Spleen (tissue), 7 donors: ENCODE measurements at regions not wholly inside any gene's neighbourhood (a gene's known extent, or its start where the extent isn't known, plus 50 kb on each side); places are given as distances from the start of the nearest gene placed in this dataset.

Source experiments
- CTCF ChIP-seq, 11 experiments: fragments of 200-600 bp in 7 of 11; fragments of 450-650 bp in 4 of 11; sonication (generic) in 4 of 11; IDR thresholded peaks in 8 of 11; conservative IDR thresholded peaks in 3 of 11; 1 replicate in 7 of 11; 2 replicates in 4 of 11; pipeline versions ENCODE4 v1.4.0 to v1.8.0; 2016 to 2021; ENCODE audit warnings: antibody characterized with exemption in 11 of 11, inconsistent platforms in 4 of 11, mild to moderate bottlenecking in 1 of 11
- POLR2A ChIP-seq, 3 donors: fragments of 450-650 bp; IDR thresholded peaks; one replicate each; pipeline ENCODE4 v1.5.1; 2017; ENCODE audit warnings: antibody characterized with exemption in 3 of 3, mild to moderate bottlenecking in 1 of 3
- POLR2AphosphoS5 ChIP-seq, 3 donors: sonication (generic); formaldehyde crosslinking; IDR thresholded peaks; one replicate each; pipeline ENCODE4 v1.5.1; 2017; ENCODE audit warnings: antibody characterized with exemption in 3 of 3
- donor health status: DM: no; HTN: no; CAD: no; lungs with moderate emphysema.
- donor health status: DM: no; HTN: no; CAD: no.
- donor health status: DM: no; HTN: no; CAD: no.

- TF ChIP-seq CTCF (IDR thresholded peaks at IDR 0.05 in 8 of 11, conservative IDR thresholded peaks at IDR 0.05 in 3 of 11) (no peak), POLR2AphosphoS5 (IDR thresholded peaks at IDR 0.05) (no peak), POLR2A (IDR thresholded peaks at IDR 0.05) (no peak)
Measured at GRCh38 chr6:112761740-112762139, 414.6 kb downstream of the RFPL4B start.
